HG02884 (cell line): ENCODE measurements at regions not wholly inside any gene's neighbourhood (a gene's known extent, or its start where the extent isn't known, plus 50 kb on each side); places are given as distances from the start of the nearest gene placed in this dataset.

Source experiments
- ATAC-seq: cut with Tn5 transposase; IDR thresholded peaks from one replicate; pipeline ENCODE4 v1.9.1; 2021; ENCODE audit warnings: mild to moderate bottlenecking, moderate library complexity; ENCODE audit not compliant: unreplicated experiment

DNA sequence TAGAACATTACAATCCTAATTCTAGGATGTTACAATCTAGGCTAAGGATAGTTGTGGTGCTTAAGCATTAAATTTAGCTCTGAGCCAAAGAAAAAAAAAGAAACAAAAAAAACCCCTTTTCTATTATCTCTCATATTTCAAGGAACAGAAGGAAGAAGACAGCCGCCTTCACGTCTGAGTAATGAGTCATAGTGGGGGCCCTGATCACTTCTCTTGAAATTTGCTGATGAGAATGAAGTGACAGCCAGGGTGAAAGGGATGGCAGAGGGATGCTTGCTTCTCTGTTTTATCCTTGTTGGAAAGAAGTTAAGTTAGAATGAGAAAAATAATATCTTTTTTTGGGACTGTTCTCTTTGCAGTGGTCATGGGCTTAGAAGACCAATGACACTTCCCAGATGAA lies 82.6 kb upstream of the MPHOSPH6 start:
- no peak for ATAC-seq

DNA sequence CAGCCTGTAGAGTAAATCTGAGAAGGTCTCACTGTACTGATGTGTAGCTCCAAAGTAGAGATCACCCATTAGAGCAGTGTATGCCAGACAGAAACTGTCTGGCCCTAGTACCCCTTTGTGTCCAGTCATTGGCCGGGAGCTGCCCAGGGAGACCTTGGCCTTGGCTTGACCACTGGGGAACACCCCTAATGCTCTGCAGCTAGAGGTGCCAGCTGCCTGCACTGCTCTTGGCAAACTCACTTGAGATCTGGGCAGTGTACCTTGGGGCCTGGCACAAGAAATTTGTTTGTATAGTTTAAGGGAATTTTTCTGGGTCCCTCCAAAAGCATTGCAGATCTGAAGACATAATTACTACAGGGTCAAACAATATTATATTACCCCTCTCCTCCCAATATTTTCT lies 78.7 kb upstream of the MPHOSPH6 start:
- ATAC-seq, result no peak

DNA sequence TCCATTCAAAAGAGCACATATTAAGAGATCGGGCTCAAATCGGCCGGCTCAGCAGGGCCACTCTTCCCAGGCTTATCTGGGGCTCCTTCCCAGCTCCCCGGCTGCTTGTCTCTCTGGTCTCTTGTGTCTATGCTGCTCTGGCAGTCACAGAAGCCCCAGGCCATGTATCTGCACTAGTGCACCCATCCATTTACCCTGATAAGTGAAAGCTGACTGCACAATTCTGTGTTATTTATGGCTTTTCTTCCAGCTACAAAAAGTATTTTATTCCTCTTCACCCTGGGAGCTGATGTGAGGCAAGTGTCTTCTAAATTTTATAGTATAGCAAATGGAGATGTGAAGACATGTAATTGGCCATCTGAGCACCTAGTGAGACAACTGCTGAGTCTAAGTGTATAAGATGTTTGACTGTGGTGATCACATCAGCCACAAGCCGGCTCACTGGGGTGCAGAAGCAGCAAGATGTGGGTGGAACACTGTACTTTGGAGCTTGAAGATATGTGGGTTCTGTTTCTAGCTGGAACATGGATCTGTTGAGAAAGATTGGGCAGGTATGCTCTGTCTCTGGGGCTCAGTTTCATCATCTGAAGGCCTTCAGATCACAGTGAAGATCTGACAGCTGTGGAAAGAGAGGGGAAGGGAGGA lies 78.1 kb upstream of the MPHOSPH6 start:
- no peak for ATAC-seq

DNA sequence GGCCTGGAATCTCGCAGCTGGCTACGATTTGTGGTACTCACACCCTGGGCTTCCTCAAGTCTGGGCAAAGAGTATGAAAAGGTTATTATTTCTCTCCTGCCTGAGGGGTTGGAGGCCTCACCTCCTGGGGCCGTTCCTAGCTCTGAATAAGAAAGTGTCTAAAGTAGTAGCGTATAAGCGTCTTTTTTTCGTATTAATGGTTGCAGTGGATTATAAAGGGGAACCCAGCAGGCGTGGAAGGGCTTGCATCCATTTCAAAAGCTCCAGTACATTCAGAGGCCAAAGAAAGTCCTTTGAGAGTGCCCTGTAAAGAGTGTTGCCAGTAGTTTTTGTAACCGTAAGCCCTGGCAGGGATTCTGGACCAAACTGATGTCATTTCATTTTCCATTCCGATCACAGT lies 72.2 kb upstream of the MPHOSPH6 start:
- ATAC-seq, result no peak

DNA sequence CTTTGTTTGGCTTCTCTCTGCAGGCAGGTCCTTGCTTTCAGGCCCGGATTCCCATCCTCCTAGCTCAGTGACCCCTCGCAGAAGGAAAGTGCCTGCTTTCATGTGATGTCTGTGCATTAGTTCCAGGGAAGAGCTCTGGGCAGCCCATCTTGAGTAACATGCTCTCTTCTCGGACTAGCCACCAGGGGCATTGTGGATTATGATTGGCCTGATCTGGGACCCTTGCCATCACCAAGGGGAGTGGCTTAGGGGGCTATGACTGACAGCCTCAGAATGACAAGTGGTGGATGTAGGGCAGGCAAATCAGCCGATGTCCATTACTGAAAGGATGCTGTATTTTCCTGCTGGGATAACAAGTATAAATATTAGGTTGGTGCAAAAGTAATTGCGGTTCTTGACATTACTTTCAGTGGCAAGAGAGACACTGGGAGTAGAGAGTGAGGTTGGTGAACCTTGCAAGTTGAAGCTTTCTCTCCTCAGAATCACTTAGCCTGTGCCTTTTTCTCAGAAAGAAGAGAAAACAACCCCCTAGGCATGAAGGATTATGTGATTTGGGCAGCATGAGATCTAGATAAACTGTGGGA lies 71.5 kb upstream of the MPHOSPH6 start:
- no peak for ATAC-seq

DNA sequence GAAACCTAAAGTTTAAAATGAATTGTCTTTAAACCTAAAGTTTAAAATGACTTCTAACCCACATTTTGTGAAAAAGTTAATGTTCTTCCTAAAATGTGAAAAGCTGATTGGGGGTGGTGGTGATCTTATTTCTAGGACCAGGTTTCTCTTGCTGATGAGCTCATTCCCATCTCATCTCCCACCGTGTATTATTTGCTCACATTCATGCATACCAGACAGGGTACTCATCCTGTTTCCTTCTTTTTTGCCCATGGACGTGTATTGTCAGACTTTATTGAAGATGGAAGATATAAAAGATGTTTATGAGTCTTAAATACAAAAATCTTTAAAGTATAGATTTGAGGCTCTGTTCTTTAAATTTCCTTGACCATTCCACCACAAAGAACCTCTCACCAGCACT lies 70.1 kb upstream of the MPHOSPH6 start:
- ATAC-seq, result no peak

DNA sequence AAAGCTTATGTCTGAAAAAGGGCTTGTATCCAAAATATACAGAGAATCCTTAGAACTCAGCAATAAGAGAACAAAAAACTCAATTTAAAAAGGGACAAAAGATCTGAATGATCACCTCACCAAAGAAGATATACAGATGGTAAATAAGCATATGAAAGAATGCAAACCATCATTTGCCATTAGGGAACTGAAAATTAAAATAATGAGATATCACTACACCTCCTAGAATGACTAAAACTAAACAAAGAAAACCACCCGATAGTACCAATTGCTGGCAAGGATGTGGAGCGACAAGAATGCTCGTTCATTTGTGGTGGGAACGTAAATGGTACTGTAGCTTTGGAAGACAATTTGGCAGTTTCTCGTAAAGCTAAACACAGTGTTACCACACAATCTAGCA lies 66.9 kb upstream of the MPHOSPH6 start:
- ATAC-seq, result no peak

DNA sequence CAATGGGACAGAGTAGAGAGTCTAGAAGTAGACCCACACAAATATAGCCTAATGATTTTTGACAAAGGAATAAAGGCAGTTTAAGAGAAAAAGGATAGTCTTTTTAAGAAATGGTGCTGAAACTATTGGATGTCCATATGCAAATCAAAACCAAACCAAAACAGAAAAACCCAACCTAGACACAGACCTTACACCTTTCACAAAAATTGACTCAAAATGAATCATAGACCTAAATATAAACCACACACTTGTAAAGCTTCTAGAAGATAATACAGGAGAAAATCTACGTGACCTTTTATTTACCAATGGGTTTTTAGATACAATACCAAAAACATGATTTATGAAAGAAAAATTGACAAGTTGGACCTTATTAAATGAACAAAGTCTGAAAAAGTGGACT lies 66.4 kb upstream of the MPHOSPH6 start:
- no peak for ATAC-seq

DNA sequence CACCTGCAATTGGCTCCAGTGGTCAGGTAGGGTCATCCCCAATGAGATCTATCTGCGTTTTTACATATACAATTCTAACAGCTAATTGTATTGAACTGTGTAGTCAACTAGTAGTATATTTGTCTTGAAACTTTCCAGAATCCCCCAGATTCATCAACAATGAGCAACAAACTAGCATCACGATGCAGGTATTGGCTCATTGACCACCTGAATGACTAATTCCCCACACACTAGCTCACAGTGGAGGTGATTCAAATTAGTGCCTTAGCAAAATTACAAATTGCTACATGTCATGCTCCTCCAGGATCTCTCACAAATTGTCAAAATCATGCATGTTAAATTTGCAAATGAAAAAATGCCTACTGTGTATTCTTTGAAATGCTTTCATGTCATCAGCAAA lies 62.8 kb upstream of the MPHOSPH6 start:
- ATAC-seq, result no peak

DNA sequence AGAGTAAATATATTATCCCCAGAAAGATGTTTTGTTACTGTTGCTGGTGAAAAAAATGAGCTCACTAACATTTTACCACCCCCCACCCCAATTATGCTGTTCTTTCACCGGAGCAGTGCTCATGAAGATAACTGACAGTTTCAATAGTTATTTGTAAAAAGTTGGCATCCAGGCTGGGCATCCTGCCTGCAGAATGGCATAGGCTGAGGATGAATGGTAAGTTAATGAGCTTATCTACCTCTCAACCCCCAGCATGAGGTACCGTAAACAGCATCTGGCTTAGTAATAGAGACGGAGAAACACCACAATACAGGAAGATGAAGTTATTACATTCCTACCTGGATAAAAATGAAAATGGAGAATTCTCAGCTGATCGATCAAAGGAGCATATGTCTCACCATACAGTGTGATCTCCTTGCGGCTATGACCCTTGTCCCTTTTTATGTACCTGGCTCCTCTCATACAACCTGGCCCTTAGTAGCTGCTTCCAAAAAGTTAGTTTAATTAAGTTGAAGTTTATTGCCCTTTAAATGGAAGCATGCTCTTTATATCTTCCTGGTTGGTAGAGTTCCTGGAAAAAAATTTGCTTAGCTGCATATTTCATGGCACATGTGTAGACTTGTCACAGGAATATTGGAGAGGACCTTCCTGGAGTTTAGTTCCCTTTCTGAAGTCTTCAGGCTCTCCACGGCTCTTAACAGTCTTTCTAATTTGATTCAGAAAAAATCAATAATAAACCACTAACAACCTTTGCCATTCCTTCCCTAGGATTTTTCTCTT lies 61.2 kb upstream of the MPHOSPH6 start:
- ATAC-seq, result no peak

DNA sequence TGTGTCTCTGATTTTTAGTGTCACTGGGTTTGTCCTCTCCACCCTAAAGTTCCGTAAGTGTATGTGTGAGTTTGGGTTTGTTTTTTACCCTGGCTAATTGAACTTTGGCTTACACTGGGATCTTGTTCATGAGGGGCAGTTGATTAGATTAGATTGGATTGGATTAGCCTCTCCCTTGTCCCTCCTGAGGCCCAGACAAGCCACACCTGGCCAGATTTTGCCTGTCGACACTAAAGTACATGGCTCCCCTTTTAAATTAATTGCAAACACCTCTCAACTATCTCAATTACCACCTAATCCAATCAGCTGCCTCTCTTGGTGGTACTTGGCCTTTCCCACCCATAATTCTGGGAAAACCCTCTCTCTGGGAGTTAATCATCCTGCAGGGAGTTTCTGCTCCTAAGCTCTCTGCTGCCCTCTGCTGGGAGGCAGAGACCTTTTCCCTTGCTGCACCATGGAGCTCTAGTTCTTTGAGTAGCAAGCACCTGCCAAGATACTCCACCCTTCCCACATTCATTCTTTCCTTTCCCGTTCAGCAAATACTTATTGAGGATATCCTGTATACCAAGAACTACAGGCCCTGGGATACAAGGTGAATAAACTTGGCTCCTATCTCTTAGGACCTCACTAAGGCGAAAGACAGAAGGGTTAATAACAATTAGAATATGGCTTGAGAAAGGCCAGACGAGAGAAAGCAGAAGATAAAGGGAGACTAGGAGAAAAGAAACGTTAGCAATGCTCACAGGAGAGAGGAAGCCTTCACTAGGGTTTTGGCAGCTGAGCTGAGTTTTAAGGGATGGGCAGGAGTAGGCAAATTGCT lies 60.0 kb upstream of the MPHOSPH6 start:
- no peak for ATAC-seq

DNA sequence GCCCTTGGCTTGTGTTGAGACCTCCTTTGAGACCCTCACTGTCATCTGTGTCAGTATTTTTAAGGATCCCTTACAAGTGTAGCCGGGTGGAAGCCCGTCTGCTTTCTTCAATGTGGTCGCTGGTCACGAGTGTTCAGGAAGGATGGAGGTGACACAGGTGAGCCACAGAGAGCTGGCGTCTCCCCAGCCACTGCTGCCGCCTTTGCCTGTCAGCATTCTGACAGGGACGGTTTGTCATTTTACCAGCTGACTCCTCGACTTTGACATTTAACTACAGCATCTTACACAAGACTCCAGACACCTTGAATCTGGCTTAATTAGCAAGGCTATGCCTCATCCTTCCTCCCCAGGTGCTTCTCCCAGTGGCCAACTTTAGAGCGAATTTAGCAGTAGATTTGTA lies 56.3 kb upstream of the MPHOSPH6 start:
- no peak for ATAC-seq

DNA sequence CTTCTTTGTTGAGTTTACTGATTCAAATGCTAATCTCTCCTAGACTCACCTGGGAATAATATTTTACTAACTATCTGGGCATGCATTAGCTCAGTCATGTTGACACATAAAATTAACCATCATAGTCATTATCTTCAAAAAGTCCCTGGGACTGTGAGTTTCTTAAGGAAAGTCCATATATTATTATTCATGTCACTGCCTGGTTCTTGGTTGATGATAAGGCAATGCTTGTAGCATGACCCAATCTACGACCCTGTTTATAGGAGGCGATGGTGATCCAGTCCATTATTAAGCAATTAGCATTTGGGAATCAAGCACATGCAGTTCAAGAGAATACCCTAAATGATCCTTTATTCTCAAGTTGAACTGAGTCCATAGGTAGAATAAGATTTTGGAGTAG lies 54.8 kb upstream of the MPHOSPH6 start:
- no peak for ATAC-seq

DNA sequence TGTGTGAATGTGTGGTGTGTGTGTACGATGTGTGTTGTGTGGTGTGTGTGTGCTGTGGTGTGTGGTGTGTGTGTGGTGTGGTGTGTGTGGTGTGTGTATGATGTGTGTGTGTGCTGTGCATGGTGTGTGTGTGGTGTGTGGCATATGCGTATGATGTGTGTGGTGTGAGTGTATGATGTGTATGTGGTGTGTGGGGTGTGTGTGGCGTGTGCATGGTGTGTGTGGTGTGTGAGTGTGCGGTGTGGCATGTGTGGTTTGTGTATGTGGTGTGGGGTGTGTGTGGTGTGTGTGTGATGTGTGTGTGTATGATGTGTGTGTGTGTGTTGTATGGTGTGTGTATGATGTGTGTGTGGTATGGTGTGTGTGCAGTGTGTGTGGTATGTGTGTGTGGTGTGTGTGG lies 50.5 kb upstream of the MPHOSPH6 start:
- ATAC-seq, result no peak
